Body of pancreas (tissue), 4 donors: ENCODE measurements at regions not wholly inside any gene's neighbourhood (a gene's known extent, or its start where the extent isn't known, plus 50 kb on each side); places are given as distances from the start of the nearest gene placed in this dataset.

Experiments used
- ATAC-seq: fragments of 150-250 bp; one replicate; pipeline ENCODE4 v1.9.1; 2016
- DNase-seq, 4 donors: peaks; one replicate each; pipeline ENCODE4 v3.0.0-alpha.2; 2019
- H3K27ac ChIP-seq, 4 donors: fragments of 200-600 bp; sonication (generic); 1 replicate in 3 of 4; 2 replicates in 1 of 4; pipeline versions ENCODE4 v1.5.1 to v1.6.1; 2016 to 2019; ENCODE audit warnings: mild to moderate bottlenecking in 1 of 4, mixed read lengths in 1 of 4, moderate library complexity in 1 of 4
- H3K27me3 ChIP-seq, 2 donors: fragments of 200-600 bp; sonication (generic); one replicate each; pipeline ENCODE4 v1.6.0; 2016; ENCODE audit warnings: mild to moderate bottlenecking in 1 of 2
- H3K36me3 ChIP-seq, 2 donors: fragments of 200-600 bp; sonication (generic); replicated peaks in 1 of 2; 2 replicates each; pipeline ENCODE4 v1.5.1; 2016; ENCODE audit warnings: low read depth in 2 of 2; ENCODE audit not compliant: insufficient read depth in 1 of 2
- H3K4me1 ChIP-seq: fragments of 200-600 bp; sonication (generic); one replicate; pipeline ENCODE4 v1.6.0; 2016
- H3K4me3 ChIP-seq, 2 donors: fragments of 200-600 bp; sonication (generic); 1 replicate in 1 of 2; 2 replicates in 1 of 2; pipeline ENCODE4 v1.5.1; 2016 to 2019
- H3K9me3 ChIP-seq, 3 donors: fragments of 200-600 bp; sonication (generic); 1 replicate in 2 of 3; 2 replicates in 1 of 3; pipeline ENCODE4 v1.5.1; 2016
- POLR2A ChIP-seq, 3 donors: fragments of 450-650 bp; IDR thresholded peaks; one replicate each; pipeline ENCODE4 v1.6.1; 2016; ENCODE audit warnings: antibody characterized with exemption in 3 of 3, mild to moderate bottlenecking in 2 of 3
- WGBS, 2 donors: methylation state at CpG; one replicate each; pipeline ENCODE4 v1.1.5; 2017; 5-methylcytosine and 5-hydroxymethylcytosine counted together
- intact Hi-C: fragments of 100-400 bp; cut with DNase I; formaldehyde crosslinking; loops from one replicate; pipeline ENCODE4 v1.15.1; 2023
- TF ChIP-seq, protein P1 (sequence below), 7 experiments: fragments of 450-650 bp in 4 of 7; fragments of 200-600 bp in 3 of 7; sonication (generic) in 3 of 7; IDR thresholded peaks; one replicate each; pipeline ENCODE4 v1.5.1; 2016 to 2019; ENCODE audit warnings: antibody characterized with exemption in 7 of 7

DNA sequence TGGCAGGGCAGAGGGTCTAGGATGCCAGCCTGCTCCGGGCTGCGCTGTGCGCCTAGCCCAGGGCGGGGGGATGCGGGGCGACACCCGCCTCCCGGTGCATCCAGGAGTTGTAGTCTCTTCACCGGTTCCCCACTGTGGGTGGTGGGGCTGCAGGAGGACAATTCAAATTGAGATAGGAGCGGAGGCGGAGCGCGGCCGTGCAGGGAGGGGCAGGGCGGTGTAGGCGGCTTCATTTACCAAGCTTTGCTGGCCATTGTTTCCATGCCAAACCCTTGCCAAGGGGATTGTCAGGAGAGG lies 2047.4 kb downstream of the TP53TG3F start:
- 41 to 66% methylated on average over 16 of the region's 16 CpGs for WGBS, 2 donors
- intact Hi-C loops: loop anchor here (10.0 kb wide), 1 partner anchor 62 kb away; no protein-coding TSS in a partner anchor
- Histone ChIP-seq H3K36me3 (no peaks in the 10 kb centered on the region), H3K4me3 (no peak overlapping the region), H3K27ac (no peak overlapping the region), H3K4me1 (no peaks in the 10 kb centered on the region), H3K27me3 (no peaks in the 10 kb centered on the region), H3K9me3 (no peaks in the 10 kb centered on the region)
- TF ChIP-seq, protein P1, sequence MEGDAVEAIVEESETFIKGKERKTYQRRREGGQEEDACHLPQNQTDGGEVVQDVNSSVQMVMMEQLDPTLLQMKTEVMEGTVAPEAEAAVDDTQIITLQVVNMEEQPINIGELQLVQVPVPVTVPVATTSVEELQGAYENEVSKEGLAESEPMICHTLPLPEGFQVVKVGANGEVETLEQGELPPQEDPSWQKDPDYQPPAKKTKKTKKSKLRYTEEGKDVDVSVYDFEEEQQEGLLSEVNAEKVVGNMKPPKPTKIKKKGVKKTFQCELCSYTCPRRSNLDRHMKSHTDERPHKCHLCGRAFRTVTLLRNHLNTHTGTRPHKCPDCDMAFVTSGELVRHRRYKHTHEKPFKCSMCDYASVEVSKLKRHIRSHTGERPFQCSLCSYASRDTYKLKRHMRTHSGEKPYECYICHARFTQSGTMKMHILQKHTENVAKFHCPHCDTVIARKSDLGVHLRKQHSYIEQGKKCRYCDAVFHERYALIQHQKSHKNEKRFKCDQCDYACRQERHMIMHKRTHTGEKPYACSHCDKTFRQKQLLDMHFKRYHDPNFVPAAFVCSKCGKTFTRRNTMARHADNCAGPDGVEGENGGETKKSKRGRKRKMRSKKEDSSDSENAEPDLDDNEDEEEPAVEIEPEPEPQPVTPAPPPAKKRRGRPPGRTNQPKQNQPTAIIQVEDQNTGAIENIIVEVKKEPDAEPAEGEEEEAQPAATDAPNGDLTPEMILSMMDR (IDR thresholded peaks at IDR 0.05): no peak
- TF ChIP-seq POLR2A (IDR thresholded peaks at IDR 0.05): no peak
- DNase-seq (no peak), ATAC-seq (no peak)

- TF ChIP-seq, protein P1 (IDR thresholded peaks at IDR 0.05): no peak
- no peak for TF ChIP-seq POLR2A (IDR thresholded peaks at IDR 0.05)
- H3K27me3 ChIP-seq: no peaks in the 10 kb centered on the region
- WGBS, 2 donors: 17 to 28% methylated on average over 1 of the region's 1 CpG
- H3K27ac ChIP-seq: no peak overlapping the region
- ATAC-seq (no peak), DNase-seq (no peak)
- no peaks in the 10 kb centered on the region for H3K4me1 ChIP-seq
- H3K4me3 ChIP-seq: no peak overlapping the region
- intact Hi-C loops: no loop called here
- no peaks in the 10 kb centered on the region for H3K9me3 ChIP-seq
- H3K36me3 ChIP-seq: no peaks in the 10 kb centered on the region
Measured at GRCh38 chr16:35510701-35511100, 2051.3 kb downstream of the TP53TG3F start.

- Histone ChIP-seq H3K27ac (no peak overlapping the region), H3K4me3 (no peak overlapping the region), H3K4me1 (no peaks in the 10 kb centered on the region), H3K36me3 (no peaks in the 10 kb centered on the region), H3K27me3 (no peaks in the 10 kb centered on the region), H3K9me3 (peaks cover 0 to 4% (median 0%) of the 10 kb centered on the region in 3 donors)
- TF ChIP-seq, protein P1 (IDR thresholded peaks at IDR 0.05): no peak
- TF ChIP-seq POLR2A (IDR thresholded peaks at IDR 0.05): no peak
- ATAC-seq (no peak), DNase-seq (no peak)
- intact Hi-C loops: no loop called here
Measured at GRCh38 chr16:35516551-35516950, 2057.1 kb downstream of the TP53TG3F start.

DNA sequence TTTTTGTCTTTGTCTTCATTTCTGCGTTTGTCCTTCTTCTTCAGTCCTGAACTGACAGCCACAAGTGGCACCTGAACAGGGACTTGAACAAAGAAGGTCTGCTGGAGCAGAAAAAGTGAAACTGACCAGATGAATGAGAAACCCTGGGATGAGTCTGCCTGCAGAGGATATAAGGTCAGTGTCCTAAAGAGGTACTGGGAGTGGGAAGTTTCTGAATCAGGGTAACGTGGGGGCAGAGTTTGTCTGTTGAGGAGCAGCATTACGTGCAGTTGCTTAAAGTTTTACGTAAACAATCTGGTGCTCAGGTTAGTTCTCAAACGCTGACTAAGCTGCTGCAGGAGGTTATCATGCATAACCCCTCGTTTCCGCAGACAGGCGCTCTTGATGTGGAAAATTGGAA lies 2057.6 kb downstream of the TP53TG3F start:
- no peak for DNase-seq
- Histone ChIP-seq H3K36me3 (no peaks in the 10 kb centered on the region), H3K9me3 (peaks cover 0 to 4% (median 0%) of the 10 kb centered on the region in 3 donors), H3K27ac (no peak overlapping the region), H3K4me3 (no peak overlapping the region), H3K4me1 (no peaks in the 10 kb centered on the region), H3K27me3 (no peaks in the 10 kb centered on the region)
- intact Hi-C loops: no loop called here
- TF ChIP-seq POLR2A (IDR thresholded peaks at IDR 0.05): no peak
- TF ChIP-seq, protein P1 (IDR thresholded peaks at IDR 0.05): no peak
- WGBS, 2 donors: 43 to 52% methylated on average over 8 of the region's 8 CpGs
- no peak for ATAC-seq

- Histone ChIP-seq H3K4me1 (no peaks in the 10 kb centered on the region), H3K27ac (no peak overlapping the region), H3K36me3 (no peaks in the 10 kb centered on the region), H3K9me3 (no peaks in the 10 kb centered on the region), H3K4me3 (no peak overlapping the region), H3K27me3 (no peaks in the 10 kb centered on the region)
- TF ChIP-seq POLR2A (IDR thresholded peaks at IDR 0.05): no peak
- TF ChIP-seq, protein P1 (IDR thresholded peaks at IDR 0.05): no peak
- intact Hi-C loops: no loop called here
- no peak for ATAC-seq
- no peak for DNase-seq
Measured at GRCh38 chr16:35523991-35524390, 2064.6 kb downstream of the TP53TG3F start.
